ENCODE measurements at regions not wholly inside any gene's neighbourhood (a gene's known extent, or its start where the extent isn't known, plus 50 kb on each side); places are given as distances from the start of the nearest gene placed in this dataset.
"Not testable (repeated sequence)": the region's sequence is repeated elsewhere in the genome, so short reads cannot be mapped to it uniquely, and the experiment has no call there.

- DNase-seq: no peak
Observed at GRCh38 chr10:118465300-118465874, 123.3 kb upstream of the FAM204A start.

GRCh38 chr10:118463740-118464139 lies 121.6 kb upstream of the FAM204A start:
- DNase-seq: no peak

- no peak for DNase-seq
Observed at GRCh38 chr10:118462401-118462800, 120.3 kb upstream of the FAM204A start.

GRCh38 chr10:118459642-118460193 lies 117.6 kb upstream of the FAM204A start:
- DNase-seq: peak; percentile 76

GRCh38 chr10:118458957-118459641 lies 117.0 kb upstream of the FAM204A start:
- no peak for DNase-seq

GRCh38 chr10:118457824-118458428 lies 115.8 kb upstream of the FAM204A start:
- DNase-seq: no peak

GRCh38 chr10:118455181-118455695 lies 113.1 kb upstream of the FAM204A start:
- DNase-seq: no peak

- DNase-seq: no peak
Observed at GRCh38 chr10:118454211-118454610, 112.1 kb upstream of the FAM204A start.

GRCh38 chr10:118452098-118452497 lies 110.0 kb upstream of the FAM204A start:
- no peak for DNase-seq

- no peak for DNase-seq
Observed at GRCh38 chr10:118449521-118449920, 107.4 kb upstream of the FAM204A start.

- DNase-seq: no peak
Observed at GRCh38 chr10:118448744-118449143, 106.6 kb upstream of the FAM204A start.

GRCh38 chr10:118447478-118448270 lies 105.5 kb upstream of the FAM204A start:
- no peak for DNase-seq

GRCh38 chr10:118445535-118445934 lies 103.4 kb upstream of the FAM204A start:
- no peak for DNase-seq

- no peak for DNase-seq
Observed at GRCh38 chr10:118444069-118444468, 101.9 kb upstream of the FAM204A start.

GRCh38 chr10:118442032-118442431 lies 99.9 kb upstream of the FAM204A start:
- no peak for DNase-seq

GRCh38 chr10:118439824-118440223 lies 97.7 kb upstream of the FAM204A start:
- DNase-seq: no peak

GRCh38 chr10:118436742-118437141 lies 94.6 kb upstream of the FAM204A start:
- no peak for DNase-seq

- no peak for DNase-seq
Observed at GRCh38 chr10:118430190-118430589, 88.1 kb upstream of the FAM204A start.

GRCh38 chr10:118423800-118424442 lies 81.8 kb upstream of the FAM204A start:
- DNase-seq: peak; percentile 85

- no peak for DNase-seq
Observed at GRCh38 chr10:118422241-118422640, 80.1 kb upstream of the FAM204A start.

- DNase-seq: not testable (repeated sequence)
Observed at GRCh38 chr10:118420049-118420448, 77.9 kb upstream of the FAM204A start.

- DNase-seq: no peak
Observed at GRCh38 chr10:118412932-118413331, 70.8 kb upstream of the FAM204A start.

Data from dermis blood vessel endothelial cell (primary cell).